Retina (tissue), 1 donor: ENCODE measurements at regions not wholly inside any gene's neighbourhood (a gene's known extent, or its start where the extent isn't known, plus 50 kb on each side); places are given as distances from the start of the nearest gene placed in this dataset.
"Not testable (repeated sequence)": the region's sequence is repeated elsewhere in the genome, so short reads cannot be mapped to it uniquely, and the experiment has no call there.

Experiments
- DNase-seq: peaks from one replicate; pipeline ENCODE4 v3.0.0-alpha.2; 2016

DNA sequence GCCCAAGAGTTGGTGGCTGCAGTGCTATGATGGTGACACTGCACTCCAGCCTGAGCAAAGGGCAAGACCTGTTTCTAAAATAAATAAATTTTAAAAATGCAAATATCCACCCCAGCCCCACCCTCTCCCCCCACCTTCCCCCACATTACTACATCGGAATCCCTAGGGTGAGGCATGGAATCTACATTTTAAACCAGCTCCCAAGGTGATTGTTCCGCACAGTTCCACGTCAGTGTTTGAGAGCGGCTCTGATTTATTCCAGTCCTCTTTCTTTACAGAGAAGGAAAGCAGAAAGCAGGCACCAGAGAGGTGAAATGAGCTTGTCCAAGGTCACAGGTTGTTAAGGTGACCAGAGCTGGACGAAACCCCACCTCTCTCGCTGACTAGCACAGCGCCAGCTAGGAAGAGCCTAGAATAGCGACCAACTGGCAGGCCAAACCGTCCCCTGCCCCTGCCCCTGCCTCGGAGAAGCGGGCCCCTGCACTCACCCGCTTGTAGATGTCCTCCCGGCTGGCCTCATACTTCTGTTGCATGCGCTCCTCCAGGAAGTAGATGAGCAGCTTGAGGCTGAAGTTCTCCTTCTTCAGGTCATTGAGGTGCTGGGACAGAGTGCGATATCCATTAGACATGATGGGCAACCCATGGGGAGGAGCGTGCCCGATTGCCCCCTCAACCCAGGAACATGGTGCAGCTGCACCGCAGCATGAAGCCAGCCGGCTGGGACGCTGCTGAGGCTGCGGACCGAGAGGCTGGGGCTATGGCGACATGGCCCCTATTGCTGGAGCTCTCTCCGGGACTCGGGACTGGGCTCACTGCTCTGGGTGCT is 103.7 kb upstream of the NBPF26 start:
- DNase-seq: not testable (repeated sequence)

DNA sequence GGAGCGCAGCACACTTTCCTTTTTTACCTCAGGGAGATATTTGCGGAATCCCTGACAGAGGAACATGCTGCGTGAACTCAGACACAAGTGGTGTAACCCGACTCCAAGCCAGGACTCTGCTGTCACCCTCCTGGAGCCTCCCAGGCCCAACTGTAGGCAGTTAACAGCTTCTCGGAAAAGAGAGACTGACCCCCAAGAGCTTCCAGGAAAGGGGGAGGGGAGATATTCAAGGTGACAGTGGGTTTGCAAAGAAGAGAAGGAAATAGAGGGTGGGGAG is 103.1 kb upstream of the NBPF26 start:
- not testable (repeated sequence) for DNase-seq

GRCh38 chr1:120621278-120621677 is 102.5 kb upstream of the NBPF26 start:
- DNase-seq: not testable (repeated sequence)

GRCh38 chr1:120623539-120623938 is 100.2 kb upstream of the NBPF26 start:
- DNase-seq: not testable (repeated sequence)

DNA sequence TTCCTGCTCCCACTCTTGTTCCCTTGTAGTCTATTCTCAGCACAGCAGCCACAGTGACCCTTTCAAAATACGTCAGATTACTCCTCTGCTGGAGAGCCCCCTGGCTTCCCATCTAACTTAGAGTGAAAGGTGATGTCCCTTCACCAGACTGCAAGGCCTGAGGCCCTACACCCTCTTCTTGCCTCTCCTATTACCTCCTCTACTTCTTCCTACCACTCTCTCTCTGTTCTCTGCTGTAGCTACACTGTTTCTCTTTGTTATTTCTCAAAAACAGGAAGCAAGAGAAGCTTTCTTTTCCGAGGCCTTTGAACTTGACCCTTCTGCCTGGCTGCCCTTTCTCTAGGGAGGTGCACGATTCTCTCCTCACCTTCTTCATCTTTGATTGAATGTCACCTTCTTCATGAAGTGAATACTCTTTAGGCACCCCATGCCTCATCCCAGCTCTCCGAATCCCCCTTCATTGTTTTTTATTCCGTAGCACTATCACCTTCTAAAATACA is 99.1 kb upstream of the NBPF26 start:
- not testable (repeated sequence) for DNase-seq

- DNase-seq: not testable (repeated sequence)
Observed at GRCh38 chr1:120629832-120630455, 93.8 kb upstream of the NBPF26 start.

DNA sequence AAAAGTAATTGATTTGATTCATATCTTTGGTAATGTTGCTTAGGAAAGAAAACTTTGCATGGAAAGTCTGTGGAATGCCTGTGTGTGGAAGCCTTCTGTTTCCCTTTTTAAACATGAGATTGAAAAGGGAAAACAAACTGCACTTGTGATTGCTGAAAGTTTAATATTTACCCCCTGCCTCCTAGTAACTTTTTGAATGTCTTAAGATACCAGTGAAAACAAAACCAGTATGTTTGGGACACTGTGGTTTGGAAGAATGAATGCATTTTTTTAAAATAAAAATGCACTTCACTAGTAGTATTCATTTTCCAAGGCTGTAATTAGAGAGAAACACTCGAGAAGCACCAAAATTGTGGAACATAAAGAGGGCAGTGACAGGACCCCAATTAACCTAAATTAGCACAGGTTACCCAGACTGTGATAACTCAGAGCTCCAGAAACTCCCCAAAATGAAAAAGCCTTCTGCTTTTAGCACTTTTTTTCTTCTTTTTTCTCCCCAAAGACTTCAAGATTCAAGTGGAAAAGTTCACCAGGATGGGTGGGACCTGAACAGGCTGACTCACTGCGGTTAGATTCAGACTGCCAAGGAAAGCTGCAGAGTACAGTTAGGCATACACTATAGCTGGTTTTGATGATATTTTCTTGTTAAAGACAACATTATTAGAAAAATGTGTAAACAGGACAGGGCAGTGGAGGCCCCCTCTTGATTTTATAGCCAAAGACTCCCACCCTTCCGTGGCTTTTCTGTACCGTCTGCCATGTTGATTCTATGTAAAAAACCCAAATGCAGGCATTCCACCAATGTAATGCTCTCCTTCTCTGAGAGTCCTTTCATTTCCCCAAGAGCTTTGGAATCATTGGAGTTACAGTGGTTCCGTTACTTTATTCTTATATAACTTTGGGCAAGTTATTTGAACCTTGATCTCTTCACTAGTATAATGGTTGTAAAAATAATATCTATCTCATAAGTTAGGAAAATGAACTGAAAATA is 88.6 kb upstream of the NBPF26 start:
- not testable (repeated sequence) for DNase-seq

DNA sequence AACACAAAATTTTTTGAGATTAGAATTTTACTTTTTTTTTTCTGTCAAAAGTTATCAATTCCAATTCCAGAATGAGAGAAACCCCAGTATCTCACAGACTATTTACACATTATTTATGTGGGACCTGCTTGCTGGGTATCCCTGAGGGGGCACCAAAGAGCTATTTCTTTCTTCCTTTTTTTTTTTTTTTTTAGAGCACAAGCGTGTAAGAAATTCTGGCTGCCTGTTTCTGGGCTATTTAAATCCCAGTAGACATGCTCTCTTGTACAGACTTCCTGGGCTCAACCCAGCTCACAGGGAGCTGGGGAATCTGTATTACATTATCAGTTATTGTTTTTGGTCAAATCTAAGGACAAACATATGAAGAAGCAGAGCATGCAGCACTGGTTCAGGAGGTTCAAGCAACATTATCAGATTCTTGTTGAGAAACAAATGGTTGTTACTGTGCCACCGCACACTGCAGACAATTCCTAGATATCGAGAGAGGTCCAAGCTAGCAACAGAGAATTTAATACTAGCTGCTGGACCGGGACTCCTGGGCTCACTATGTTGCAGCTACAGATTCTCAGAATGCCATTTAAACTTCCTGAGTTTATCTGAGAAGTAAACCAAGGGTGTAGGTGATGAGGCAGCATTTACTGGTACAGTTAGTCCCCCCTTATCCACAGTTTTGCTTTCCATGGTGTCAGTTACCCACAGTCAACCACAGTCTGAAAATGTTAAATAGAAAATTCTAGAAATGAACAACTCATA is 83.3 kb upstream of the NBPF26 start:
- not testable (repeated sequence) for DNase-seq

- not testable (repeated sequence) for DNase-seq
Observed at GRCh38 chr1:120641014-120641302, 82.8 kb upstream of the NBPF26 start.

- DNase-seq: not testable (repeated sequence)
Observed at GRCh38 chr1:120647182-120647581, 76.6 kb upstream of the NBPF26 start.

DNA sequence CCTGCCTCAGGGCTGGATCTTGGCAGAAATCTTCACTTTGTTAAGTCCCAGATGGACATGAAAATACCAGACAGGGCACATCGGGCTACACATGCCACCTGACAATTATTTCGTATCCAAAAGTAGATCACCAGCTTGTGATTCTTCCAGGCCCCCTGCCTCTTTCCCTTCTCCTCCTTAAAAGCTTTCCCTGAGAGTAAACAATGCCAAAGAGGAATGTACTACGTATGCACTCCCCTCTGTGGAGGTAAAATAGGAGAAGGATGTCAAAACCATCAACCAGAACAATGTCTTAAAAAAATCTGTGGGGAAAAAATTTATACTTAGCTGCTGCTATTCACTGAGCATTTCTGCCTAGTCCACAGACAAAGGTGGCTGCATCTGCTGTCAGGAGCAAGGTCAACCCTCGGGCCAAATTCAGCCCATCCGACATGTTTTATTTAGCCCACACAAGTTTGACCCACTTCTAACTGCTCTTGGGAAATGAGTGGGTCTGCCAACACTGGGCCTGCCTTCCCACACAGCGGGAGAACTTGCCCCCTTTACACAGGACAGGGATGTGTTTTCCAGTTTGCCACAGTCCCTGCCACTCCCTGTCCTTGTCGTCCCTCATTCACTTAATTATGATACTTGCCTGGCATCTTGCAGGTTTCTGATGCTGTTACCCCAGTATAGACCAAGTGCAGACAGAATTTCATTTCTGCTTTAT is 74.7 kb upstream of the NBPF26 start:
- DNase-seq: not testable (repeated sequence)

DNA sequence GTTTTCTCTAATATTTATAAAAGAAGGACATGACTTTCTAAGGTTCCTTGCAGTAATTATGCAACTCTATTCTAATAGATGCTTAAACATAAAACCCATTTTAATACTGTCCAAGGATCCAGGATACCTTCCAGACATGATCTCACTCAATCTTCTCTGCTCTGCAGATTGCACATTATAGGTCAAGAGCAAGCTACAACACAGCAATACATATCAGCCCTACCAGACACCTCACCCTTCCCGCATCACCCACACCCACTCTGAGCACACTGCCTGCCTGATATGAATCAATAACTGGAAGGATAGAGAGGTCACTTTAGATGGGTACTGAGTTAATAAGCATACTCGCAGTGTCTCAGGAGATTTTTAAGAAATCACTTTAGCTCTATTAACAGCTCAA is 74.0 kb upstream of the NBPF26 start:
- not testable (repeated sequence) for DNase-seq

GRCh38 chr1:120654114-120654513 is 69.6 kb upstream of the NBPF26 start:
- not testable (repeated sequence) for DNase-seq

DNA sequence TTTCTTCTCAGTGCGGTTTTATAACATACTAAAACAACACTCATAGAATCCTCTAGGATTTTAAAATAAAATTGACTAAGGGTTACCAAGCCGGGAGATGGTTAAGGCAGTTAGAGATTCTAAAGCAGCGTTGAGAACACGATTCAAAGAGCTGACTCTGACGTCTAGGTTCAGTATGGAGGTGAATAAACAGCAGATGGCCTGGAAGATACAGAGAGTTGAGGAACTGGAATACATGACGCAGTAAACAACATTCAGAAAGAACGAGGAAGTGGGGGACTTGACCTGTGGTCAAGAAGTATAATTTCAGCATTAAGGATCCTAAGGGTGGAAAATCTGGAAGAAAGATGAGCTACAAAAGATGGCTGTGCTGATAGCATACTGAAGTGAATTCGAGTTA is 68.4 kb upstream of the NBPF26 start:
- not testable (repeated sequence) for DNase-seq

- not testable (repeated sequence) for DNase-seq
Observed at GRCh38 chr1:120656116-120656515, 67.6 kb upstream of the NBPF26 start.

GRCh38 chr1:120657804-120658203 is 65.9 kb upstream of the NBPF26 start:
- not testable (repeated sequence) for DNase-seq

DNA sequence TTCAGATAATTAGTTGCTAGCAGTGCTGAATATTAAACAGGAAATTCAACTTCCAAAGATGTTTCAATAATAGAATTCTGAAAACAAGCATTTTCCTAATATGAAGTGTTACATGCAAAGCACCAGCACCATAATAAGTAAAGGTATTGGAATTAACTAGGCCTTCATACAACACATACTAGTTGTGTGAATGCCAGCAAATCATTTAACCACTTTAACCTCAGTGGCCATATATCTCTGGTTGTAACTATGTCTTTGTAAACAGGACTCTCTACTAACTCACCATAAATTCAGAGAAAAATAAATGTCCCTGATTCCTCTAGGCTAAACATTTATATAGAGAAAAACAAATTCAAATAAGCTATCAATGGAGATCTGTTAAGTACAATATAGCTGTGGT is 65.1 kb upstream of the NBPF26 start:
- DNase-seq: not testable (repeated sequence)

DNA sequence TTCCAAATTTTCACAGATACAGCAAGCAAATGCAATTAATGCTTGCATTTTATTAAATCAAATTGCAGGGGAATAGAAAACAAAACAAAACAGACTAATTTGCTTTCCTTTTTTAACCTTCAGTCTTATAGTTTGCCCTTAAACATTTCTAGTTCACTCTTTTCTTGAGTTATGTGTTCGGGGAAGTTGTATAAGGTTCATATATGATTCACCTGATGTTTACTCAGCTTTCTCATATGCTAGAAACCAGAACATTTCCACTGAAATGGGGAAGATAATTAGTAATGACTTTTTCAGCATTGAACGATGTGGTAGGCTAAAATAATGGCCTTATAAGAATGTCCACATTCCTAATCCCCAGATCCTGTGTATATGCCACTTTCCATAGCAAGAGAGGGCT is 64.6 kb upstream of the NBPF26 start:
- not testable (repeated sequence) for DNase-seq

DNA sequence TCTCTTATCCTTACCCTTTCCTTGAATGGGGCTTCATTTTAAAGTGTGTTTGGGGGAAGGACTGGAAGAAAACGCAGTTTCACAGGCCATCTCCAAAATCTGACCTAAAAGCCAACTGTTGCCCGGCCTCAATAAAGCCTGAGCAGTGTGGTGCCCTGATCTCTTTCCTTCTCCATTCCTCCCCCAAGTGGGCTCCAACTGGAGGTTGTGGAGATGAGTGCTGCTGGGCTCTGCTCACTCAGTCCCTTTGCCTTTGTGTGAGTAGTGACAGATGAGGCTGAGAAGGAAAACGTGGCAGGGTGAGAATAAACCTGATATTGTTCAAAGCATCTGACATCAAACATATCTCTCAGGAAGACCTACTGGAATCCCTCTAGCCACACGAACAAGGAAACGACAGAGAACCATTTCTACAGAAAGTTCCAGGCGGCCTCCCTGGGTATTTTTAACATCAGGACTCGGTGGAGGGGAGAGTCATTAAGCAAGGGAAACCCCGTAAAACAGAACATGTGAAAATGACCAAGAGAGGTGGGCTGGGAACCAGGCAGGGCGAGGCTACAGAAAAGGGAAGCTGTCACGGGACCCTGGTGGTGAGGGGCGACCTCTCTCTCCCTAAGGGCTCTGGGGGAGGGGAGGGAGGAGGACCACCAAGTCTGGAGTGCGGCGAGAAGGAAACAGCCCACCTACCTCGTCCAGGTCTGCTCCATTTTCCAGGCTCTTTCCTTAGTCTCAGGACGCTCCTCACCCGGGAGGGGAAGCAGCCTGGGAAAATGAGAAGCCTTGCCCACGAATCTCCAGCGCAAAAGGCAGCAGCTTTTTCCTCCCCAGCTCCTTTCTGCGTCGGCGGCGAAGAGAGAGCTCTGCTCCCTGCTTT is 59.1 kb upstream of the NBPF26 start:
- not testable (repeated sequence) for DNase-seq

DNA sequence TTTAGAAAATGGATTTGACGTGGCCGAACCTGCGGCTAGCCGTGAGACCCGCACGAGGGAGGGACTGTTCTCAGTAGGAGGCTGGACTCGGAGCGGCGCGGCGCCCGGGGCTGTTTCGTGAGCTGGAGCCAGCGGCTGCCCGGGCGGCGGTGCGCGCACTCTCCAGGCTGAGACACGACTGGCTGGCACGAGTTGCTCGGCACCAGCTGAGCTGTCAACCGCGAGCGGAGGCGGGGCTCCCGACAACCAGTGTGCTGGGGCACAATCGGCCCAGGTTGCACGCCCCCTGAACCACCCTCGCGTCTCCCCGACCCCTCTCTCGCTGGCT is 58.5 kb upstream of the NBPF26 start:
- not testable (repeated sequence) for DNase-seq

DNA sequence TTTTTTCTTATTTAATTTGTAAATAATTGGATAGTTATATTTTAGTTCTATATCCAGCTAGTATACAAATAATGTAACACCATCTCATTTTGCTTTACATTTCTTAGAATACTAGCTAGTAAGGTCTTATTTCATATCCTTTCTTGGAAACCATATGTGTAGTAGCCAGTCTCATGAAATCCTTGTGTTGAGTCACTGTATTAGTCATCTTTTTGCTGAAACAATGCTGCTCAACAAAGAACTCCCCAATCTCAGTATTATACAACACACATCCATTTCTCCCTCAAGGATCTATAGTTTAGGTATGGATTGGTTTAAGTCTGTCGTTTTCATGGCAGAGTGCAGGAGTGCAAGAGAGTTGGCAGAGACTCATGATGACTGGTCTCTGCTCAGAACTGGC is 55.6 kb upstream of the NBPF26 start:
- not testable (repeated sequence) for DNase-seq
